GM23248 (cell line): ENCODE measurements at regions not wholly inside any gene's neighbourhood (a gene's known extent, or its start where the extent isn't known, plus 50 kb on each side); places are given as distances from the start of the nearest gene placed in this dataset.

Source experiments
- EZH2 ChIP-seq: fragments of 200-600 bp; sonication (generic); IDR thresholded peaks from 2 replicates; pipeline ENCODE4 v1.6.1; 2018; ENCODE audit warnings: antibody characterized with exemption, mild to moderate bottlenecking; ENCODE audit not compliant: insufficient read depth, poor library complexity, severe bottlenecking
- EZH2phosphoT487 ChIP-seq: fragments of 200-600 bp; sonication (generic); IDR thresholded peaks from 2 replicates; pipeline ENCODE4 v1.6.1; 2018; ENCODE audit warnings: antibody characterized with exemption, moderate library complexity, mild to moderate bottlenecking, low read depth; ENCODE audit not compliant: insufficient read depth

DNA sequence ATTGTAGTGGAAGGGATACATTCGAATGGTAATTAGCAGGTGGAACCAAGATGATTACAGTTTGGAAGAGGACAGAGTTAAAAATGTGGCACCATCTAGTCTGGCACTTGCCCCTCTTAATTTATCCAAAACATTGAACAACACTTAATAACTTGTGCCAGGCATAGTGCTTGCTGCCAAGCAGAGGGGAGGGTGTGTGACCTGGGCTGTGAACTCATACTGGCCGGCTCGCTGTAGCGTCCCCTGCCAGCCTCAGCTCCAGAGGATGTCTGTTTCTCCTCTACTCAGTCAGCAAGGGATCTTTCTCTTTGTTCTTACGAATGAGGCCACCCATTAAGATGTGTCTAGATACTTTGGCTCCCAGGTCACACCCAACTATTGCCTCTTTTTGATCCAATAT, 179.4 kb upstream of the INHBA start:
- TF ChIP-seq EZH2phosphoT487 (no peak), EZH2 (no peak)
